ENCODE measurements at regions not wholly inside any gene's neighbourhood (a gene's known extent, or its start where the extent isn't known, plus 50 kb on each side); places are given as distances from the start of the nearest gene placed in this dataset.
"Not testable (repeated sequence)": the region's sequence is repeated elsewhere in the genome, so short reads cannot be mapped to it uniquely, and the experiment has no call there.

DNA sequence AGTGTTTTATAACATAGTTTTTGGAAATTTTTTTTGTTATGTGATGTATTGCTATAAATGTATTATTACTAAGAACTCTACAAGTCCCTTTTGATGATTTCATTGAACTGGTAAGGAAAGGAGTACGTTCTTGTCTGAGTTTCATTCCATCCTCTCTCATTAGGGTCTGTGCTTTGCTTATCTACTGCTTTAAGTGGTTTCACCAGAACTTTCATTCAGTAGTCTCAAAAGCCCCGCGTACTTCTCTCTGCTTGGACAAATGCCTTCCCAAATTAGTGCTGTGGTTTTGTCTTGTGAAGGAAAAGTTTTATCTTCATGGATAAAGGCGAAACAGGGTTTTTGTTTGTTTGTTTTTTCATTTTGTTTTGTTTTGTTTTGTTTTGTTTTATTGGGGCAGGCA, 469.8 kb upstream of the WWC1 start:
- DNase-seq (ENCODE audit: low read depth) = no peak

DNA sequence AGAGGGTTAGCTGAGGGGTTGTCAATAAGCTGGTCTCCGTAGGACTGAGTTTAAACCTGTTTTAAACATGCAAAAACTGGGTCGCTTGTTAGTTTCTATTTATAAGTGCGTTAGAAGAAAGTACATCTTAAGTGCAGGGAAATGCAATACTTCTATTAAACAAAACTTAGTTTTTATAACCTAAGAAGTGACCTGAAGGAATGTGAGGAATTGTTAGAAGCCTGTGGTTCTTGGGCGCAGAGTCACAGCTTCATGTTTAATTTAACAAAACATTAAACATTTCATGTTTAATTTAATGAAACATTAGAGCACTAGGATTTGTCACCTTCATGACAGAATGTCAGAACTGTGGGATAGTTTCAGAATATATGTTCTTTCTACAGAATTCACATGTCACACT, 469.2 kb upstream of the WWC1 start:
- no peak for DNase-seq (ENCODE audit: low read depth)

DNA sequence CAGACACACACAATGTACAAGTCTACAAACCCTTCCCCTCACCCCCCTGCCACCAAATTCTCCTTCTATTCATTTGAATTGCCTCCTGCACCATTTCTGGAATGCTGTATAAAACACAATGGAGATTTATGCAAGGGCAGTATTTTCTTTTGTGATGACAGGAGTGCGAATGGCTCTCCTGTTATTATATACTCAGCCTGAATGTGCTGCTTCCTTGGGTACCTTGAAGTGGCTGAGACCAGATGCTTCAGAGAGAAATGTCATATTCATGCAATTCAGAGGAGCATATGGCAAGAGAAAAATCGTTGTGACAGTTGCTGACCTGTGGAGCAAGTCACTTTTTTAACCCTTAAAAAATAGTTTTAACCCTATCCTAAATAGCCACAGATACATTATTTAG, 468.0 kb upstream of the WWC1 start:
- DNase-seq (ENCODE audit: low read depth) = no peak

DNA sequence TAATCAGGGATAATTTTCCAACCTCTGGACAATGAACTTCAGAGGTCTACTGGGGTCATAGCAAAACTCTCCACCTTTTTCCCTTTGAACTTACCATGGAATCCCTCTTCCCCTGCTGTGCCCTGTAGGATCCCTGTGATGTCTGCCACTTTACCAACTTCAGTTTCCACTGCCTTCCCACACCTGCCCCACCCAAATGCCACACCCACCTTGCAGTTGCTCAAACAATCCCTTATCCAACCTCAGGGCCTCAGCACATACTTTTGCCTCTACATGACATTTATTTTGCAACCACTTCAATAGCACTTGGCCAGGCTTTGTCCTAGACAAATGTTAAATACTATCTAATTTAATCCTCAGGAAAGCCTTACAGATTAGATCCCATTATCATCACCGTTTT, 463.7 kb upstream of the WWC1 start:
- DNase-seq (ENCODE audit: low read depth) = no peak

DNA sequence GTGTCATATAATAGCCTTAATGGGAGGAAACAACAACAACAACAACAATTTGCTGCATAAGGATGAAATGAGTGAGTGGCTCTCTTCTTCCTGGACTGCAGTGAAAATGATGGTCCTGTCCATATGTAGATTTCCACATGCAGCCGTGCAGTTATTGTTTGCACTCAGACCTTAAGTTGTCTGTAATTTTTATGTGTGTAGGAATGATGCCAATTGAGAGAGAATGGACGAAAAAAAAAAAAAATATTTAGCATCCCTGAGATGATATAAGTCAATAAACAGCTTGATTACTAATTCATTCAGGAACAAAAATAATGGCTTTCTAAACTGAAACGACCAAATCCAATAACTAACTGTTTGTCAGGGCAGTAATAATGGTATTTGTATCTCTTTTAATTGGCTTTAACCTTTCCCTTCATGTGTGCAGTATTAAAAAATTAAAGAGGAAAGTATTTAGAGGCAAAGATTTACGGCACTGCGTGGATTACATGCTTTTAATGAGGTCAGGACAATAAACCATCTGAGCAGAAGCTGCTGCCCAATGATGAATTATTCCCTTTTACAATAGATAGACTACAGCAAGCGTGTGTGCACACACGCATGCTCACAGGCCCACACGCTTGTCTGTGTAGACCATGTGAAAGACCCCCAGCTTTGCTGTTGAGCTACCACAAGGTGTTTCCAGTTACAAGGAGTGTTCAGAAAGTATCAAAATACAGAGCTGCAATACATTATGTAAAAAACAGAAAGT, 459.5 kb upstream of the WWC1 start:
- DNase-seq (ENCODE audit: low read depth) = no peak

DNA sequence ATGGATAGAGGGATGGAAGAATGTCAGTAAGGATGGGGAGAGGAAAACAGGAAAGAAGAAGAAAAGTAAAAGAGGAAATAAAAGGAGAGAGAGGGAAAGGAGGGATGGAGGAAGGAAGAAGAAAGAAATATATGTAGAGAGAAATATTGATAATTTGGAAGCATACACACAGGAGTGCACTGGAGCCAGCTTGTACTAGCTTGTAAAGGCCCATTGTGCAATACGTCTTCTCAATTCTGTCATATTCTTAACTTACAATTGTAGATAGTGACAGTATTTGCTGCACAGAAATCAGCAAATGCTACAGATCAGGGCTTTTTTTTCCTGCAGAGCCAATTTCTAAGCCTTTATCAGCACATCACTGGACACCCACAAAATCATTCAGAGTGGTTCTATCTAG, 458.8 kb upstream of the WWC1 start:
- DNase-seq (ENCODE audit: low read depth) = no peak

DNA sequence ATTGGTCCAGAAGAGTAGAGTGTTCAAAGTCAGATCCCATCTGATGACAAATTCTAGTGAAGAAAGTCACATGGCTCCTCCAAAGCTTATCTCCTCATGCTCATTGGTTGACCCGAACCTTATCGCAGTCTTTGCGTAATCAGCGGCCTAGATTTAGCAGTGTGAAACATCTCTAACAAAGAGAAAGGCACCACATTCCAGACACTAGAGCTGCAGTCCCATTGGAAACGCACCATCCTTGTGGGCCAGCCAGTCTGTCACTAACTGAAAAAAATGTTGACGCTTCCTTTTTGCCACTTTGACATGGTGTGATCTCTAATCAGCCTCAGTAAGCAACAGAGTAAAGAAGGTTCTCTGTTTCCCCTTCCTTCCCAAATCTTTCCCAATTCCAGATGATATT, 458.0 kb upstream of the WWC1 start:
- no peak for DNase-seq (ENCODE audit: low read depth)

DNA sequence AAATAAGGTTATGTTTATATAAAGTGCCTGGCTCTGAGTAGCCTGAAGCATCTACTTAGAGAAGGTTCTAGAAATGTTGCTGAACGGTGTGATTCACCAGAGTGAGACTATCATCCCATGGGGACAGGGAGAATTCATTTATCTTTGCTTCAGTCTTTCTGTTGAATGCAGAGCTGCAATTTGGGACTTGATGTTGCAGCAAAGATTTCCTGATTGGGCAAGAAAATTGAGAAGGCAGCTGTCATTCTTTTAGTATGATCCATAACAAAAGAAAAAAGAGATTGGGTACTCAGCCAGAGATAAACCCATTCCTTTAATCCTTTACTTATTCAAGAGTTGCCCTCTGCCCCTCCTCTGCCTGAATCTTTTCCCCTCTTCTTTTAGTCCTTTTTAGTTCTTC, 456.3 kb upstream of the WWC1 start:
- no peak for DNase-seq (ENCODE audit: low read depth)

DNA sequence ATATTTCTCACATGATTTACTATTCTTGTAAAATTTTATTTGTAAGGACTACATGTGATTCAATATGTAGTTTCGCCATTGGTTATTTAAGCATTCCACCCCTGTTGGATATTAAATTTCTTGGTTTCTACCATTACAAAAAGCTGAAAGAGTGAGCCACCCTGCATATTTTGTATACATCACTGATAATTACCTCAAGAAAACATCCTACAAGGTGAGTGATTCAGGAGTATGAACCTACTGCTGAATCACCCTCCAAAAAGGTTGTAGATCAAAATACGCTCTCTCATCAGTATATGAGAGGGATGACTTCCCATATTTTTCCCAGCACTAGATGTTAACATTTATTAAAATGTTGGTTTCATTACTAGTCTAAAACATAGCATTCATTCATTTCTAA, 454.3 kb upstream of the WWC1 start:
- DNase-seq (ENCODE audit: low read depth) = no peak

DNA sequence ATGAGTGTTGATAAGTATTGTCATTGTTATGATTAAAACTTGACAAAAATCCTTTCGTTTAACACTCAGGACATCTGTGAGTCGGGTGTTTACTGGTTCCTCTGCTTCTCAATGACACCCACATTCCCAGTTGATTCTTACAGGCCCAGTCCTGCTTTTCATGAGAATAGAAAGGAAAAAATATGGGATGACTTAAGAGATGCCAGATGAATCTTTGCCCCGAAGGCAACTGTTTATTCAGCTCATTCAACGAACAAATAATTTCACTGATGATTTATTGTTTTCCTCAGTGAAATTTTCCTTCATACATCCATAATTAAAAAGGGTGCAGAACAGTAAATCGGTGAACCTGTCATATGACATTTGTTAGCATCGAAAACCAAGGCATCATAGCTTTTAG, 452.4 kb upstream of the WWC1 start:
- DNase-seq (ENCODE audit: low read depth) = no peak

DNA sequence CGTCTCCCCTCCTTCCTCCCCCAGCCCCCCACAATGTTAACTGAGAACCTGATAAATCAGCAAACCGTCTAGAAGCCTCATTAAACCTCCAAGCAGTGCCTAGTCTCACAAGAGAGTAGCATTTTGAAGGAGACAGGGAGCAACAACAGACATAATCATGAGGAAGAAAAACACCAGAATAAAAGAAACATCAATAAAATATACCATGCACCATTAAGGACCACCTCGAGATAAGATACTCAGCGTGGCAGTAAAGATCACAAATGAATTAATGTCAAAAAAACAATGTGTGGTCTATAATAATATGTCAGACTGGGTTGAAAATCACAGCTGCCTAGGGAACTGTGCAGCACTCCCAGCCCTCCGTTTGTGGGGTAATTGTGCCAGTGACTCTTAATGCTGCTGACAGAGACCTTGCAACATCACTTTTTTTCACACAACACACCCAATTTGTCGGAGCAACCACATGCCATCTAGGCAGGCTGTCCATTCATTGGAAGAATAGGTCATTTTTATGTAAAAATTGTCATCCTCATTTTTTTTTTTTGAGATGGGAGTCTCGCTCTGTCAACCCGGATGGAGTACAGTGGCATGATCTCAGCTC, 450.8 kb upstream of the WWC1 start:
- no peak for DNase-seq (ENCODE audit: low read depth)

DNA sequence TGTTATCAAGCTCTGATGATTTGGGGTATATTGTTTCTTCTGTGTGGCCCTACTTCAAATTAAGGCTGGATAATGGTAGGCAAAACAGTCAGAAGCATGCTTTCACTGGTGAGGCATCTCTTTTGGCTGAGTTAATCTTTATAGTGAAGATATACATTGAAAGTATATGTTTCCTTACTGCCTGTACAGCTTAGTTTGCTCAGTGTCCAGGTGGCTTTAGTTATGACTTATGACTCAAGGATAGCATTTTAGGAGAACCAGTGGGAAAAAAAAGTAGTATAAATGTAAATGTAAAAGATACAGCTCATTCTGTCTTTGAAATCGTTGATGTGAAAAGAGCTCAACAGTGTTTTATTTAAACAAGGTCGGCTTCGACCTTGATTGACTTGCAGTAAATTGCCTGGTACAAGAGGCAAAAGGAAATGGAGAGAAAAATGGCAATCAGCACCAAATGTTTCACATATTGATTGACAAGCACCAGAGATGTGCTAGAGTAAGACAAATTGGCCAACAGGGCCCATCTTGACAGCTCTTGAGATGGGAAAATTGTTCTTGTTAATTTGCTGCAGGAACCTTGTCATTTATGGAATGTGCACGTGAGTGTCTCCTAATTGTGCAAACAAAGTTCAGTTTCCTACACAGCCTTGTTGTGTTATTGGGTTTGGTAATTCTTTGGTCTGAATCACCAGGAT, 447.4 kb upstream of the WWC1 start:
- no peak for DNase-seq (ENCODE audit: low read depth)

DNA sequence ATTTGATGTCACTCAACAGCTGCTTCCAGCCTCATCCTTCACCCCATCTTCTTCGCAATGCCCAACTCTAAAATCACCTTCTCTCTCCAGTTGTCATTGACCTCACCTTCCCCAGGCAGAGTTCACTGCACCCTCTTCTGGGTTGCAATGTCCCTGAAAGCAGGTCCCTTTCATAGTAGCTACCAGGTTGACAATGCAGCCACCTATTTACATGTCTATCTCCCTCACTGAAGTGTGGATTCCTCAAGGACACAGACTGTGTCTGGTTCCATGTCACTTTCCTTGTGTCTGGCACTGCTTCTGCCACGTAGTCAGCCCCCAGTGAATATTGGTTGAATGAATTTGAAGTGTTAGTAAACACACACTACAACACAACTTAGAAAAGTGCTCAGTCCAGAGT, 445.5 kb upstream of the WWC1 start:
- DNase-seq (ENCODE audit: low read depth) = no peak

DNA sequence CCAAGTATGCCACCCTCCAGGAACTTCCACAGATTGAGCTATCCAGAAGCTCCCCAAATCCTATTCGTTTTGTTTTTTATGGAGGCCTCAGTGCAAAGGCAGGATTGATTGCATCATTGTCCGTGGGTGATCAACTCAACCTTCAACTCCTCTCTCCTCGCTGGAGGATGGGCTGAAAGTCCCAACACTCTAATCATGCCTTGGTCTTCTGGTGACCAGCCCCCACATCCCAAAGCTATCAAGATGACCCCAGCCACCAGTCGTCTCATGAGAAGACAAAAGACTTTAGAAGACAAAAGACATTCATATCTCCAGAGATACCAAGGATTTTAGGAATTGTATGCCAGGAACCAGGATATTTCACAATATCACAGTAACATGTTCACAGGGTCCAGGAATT, 441.6 kb upstream of the WWC1 start:
- DNase-seq (ENCODE audit: low read depth) = no peak

DNA sequence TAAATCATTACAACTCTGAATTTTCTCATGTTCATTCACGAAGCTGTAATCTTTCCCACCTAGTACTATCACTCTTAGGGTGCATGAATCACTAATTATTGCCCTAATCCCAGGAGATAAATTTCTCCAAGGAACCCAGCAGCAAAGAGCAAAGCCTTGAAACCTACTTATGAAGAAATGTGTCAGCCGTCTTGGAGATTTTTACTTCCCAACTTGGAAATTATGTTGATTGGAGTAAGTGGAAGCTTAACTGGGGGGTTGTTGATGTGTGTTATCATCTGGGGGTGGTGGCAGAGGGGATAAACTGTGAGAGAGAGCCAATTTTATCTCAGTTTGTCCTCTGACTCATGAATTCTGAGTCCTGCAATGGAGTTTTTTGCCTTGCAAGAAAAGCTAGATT, 440.5 kb upstream of the WWC1 start:
- no peak for DNase-seq (ENCODE audit: low read depth)

DNA sequence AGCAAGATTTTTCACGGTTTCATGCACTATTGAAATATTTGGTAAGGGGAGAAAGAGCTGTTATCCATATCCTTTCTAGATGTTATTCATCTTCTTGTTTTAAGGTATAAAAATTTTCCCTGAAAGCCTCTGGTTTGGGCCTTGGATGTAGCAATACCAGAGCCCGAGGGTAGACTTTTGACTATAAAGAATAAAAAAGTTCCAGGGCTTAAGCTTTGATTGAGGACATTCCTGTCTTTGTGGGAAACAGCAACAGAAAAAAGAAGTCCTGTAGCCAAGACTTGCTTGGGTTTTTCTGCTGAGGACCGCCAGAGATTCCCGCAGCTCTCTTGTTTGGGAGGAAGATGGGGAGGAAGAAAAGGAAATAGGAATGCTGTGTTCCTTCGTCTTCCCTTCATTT, 440.0 kb upstream of the WWC1 start:
- DNase-seq (ENCODE audit: low read depth) = no peak

DNA sequence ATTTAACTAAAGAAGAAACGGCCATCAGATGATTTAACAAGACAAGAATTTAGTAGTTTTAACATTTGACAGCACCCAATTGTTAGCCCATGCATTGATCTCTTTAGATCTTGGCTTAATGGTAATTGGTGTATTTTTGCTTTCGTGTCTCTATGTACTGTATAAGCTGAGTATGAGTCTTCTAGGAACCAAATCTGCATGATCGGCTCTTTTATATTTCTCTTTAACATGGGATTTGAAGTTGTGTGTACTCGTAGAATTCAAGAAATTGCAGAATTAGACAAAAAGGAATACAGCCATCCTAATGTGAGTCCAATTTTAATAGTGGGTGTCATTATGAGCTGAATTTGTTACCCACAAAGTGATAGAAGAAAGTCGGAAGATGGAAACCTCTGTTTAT, 438.9 kb upstream of the WWC1 start:
- no peak for DNase-seq (ENCODE audit: low read depth)

DNA sequence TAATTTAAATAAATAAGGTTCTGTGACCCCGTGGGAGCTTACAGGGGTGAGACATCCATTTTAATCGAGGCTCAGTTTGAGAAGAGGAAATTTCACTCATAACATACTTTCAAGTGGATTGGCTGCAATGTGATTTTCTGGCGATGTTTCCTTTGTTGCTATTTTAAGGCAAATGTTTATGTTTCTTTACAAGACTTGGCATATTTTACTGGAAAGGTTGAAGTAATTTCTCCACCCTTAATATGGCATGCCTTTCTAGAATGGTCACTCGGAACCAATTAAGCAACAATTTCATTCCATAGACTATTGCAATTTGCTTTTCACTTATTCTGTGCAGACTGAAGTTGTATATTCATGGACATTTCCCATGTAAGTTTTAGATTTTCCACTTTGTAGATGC, 438.0 kb upstream of the WWC1 start:
- no peak for DNase-seq (ENCODE audit: low read depth)

DNA sequence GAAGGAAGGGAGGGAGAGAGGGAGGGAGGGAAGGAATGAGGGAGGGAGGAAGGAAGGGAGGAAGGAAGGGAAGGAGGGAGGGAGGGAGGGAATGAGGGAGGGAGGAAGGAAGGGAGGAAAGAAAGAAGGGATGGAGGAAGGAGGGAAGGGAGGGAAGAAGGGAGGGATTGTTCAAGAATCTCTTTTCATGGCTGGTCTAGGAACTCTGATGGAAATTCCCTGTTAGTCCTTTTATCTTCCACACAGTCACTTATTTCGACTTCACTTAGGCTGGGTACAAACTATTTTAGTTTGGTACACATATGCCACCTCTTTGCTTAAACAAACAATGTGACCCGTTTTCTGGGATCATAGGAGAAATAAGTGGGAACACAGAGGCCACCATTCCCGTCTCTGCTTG, 435.6 kb upstream of the WWC1 start:
- DNase-seq (ENCODE audit: low read depth) = no peak

DNA sequence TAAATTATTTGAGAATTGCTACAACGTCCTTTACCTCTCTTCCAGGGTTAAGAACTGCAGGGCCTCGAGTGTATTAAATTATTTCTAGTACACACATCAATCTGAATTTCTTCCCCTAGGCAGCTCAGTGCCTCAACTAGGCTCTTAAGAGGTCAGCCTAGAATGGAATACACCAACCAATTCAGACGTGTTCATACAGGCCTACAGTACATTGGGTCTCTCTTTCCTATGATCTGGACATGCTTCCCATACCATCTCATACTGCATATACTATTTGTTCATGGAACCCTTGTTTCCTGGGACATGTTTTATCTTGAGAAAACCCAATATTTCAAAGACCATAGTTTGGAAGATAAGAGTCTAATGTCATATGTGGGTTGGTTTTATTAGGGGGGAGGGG, 434.1 kb upstream of the WWC1 start:
- DNase-seq (ENCODE audit: low read depth) = no peak

DNA sequence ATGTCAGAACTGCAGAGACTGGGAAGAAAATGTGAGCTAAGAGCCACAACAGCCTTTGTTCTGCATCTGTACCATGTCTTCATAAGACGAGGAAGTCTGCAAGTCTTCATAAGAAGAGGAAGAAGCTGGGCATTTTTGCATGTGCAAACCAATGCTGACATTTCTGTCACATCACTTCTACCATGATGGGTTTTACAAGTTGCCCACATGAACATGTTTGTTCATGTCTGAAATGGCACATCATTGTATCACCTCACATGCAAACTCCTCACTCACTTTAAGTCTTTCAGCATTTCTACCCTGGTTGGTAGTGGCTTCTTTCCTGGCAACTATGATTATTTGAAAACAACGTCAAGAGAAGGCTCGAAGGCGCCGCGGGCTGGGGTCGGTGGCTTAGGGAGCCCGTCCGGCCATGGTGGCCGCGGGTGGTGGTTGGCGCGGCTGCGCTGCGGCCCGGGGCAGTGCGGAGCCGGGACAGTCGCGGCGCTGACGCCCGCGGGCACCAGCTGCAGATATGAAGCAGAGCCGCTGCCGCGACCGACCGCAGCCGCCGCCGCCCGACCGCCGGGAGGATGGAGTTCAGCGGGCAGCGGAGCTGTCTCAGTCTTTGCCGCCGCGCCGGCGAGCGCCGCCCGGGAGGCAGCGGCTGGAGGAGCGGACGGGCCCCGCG, 433.1 kb upstream of the WWC1 start:
- not testable (repeated sequence) for DNase-seq (ENCODE audit: low read depth)

DNA sequence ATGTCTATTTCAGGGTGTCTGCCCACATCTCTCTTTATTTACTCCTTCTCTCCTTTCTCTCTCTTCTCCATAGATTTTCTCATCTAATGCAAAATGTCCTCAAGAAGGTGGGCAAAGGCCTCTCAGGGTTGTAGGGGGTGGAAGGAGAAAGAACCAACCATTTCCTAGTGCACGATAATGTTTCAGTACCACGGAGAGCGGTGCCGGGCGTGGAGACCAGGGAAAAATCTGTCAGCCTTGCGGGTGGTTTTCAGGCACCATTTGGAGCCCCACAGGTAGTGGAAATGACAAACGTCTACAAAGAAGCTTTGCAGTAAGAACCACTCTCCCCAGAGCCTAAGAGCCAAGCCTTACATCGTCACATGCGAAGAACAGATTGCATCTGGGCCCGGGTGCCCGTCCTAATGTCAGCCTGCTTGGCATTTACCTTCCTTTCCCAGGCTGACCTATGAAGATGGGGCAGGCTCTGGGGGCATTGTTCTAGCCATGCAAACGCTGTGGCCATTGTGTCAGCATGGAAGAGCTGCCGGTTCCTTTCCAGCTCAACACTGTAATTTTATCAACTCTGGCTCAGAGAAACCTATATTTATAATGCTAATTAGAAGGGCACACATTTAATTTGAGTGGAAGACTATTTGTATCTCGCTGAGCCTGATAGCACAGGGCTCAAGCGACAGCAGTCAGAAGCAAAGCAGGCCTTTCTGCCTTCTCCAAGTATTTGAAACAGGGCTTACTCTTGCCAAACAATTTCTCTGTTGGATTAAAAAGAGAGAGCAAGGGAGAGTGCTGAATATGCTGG, 430.1 kb upstream of the WWC1 start:
- DNase-seq (ENCODE audit: low read depth) = no peak

Measured in stimulated activated CD8-positive, alpha-beta memory T cell treated with anti-CD3 and anti-CD28 coated beads, Interleukin-15, amount 100 ng/mL, for 1 hour (primary cell).